Skin of body (tissue), 2 donors: ENCODE measurements at regions not wholly inside any gene's neighbourhood (a gene's known extent, or its start where the extent isn't known, plus 50 kb on each side); places are given as distances from the start of the nearest gene placed in this dataset. TPM values are rescaled to one million over a fixed set of nuclear protein-coding genes. Genes with fewer than 3 reads are reported as not detected.

ENCODE experiments used
- DNase-seq: peaks from one replicate; lab custom pipeline; 2025; lab: John Stamatoyannopoulos, UW
- small RNA-seq: library from RNA; depleted of rRNA; stranded (forward); fragments of <200 nt; gene quantifications from one replicate; pipeline ENCODE3, GENCODE V24; 2014; ENCODE audit warnings: low replicate concordance

- no peak for DNase-seq
Measured at GRCh38 chr15:98596885-98597392, 51.4 kb upstream of the IGF1R start.

GRCh38 chr15:98597666-98598065 is 50.7 kb upstream of the IGF1R start:
- DNase-seq = no peak

Small RNA genes in the stretch of these regions (small RNA-seq; reads per million reads assigned to genes)
- gene AC022523.2 (not detected), gene RF00026 (not detected), gene RNU6-1186P (not detected)
